ENCODE measurements at regions not wholly inside any gene's neighbourhood (a gene's known extent, or its start where the extent isn't known, plus 50 kb on each side); places are given as distances from the start of the nearest gene placed in this dataset.
"Not testable (repeated sequence)": the region's sequence is repeated elsewhere in the genome, so short reads cannot be mapped to it uniquely, and the experiment has no call there.

- DNase-seq (ENCODE audit: low spot score) (no peak), FAIRE-seq (no peak)
Observed at GRCh38 chr5:167389537-167389936, 901.9 kb upstream of the WWC1 start.

- not testable (repeated sequence) for FAIRE-seq; DNase-seq (ENCODE audit: low spot score)
Observed at GRCh38 chr5:167391286-167391685, 900.2 kb upstream of the WWC1 start.

GRCh38 chr5:167392240-167392639, 899.2 kb upstream of the WWC1 start:
- no peak for FAIRE-seq
- no peak for DNase-seq (ENCODE audit: low spot score)

- no peak for DNase-seq (ENCODE audit: low spot score)
- FAIRE-seq = no peak
Observed at GRCh38 chr5:167393358-167393757, 898.1 kb upstream of the WWC1 start.

- no peak for FAIRE-seq
Observed at GRCh38 chr5:167402671-167403070, 888.8 kb upstream of the WWC1 start.

GRCh38 chr5:167406513-167406912, 884.9 kb upstream of the WWC1 start:
- DNase-seq (ENCODE audit: low spot score) = no peak
- no peak for FAIRE-seq

More at GRCh38 chr5:167402671-167403070, 888.8 kb upstream of the WWC1 start:
- no peak for DNase-seq (ENCODE audit: low spot score)

GRCh38 chr5:167412556-167412955, 878.9 kb upstream of the WWC1 start:
- no peak for FAIRE-seq
- no peak for DNase-seq (ENCODE audit: low spot score)

GRCh38 chr5:167413506-167413905, 877.9 kb upstream of the WWC1 start:
- DNase-seq (ENCODE audit: low spot score) (no peak), FAIRE-seq (no peak)

- FAIRE-seq (no peak), DNase-seq (ENCODE audit: low spot score) (no peak)
Observed at GRCh38 chr5:167414611-167415010, 876.8 kb upstream of the WWC1 start.

- DNase-seq (ENCODE audit: low spot score) = no peak
Observed at GRCh38 chr5:167415779-167416746, 875.4 kb upstream of the WWC1 start.

GRCh38 chr5:167417662-167418061, 873.8 kb upstream of the WWC1 start:
- no peak for FAIRE-seq
- no peak for DNase-seq (ENCODE audit: low spot score)

More at GRCh38 chr5:167415779-167416746, 875.4 kb upstream of the WWC1 start:
- no peak for FAIRE-seq

GRCh38 chr5:167425161-167425560, 866.3 kb upstream of the WWC1 start:
- DNase-seq (ENCODE audit: low spot score) (no peak), FAIRE-seq (no peak)

GRCh38 chr5:167426501-167426900, 864.9 kb upstream of the WWC1 start:
- FAIRE-seq (no peak), DNase-seq (ENCODE audit: low spot score) (no peak)

GRCh38 chr5:167427641-167428040, 863.8 kb upstream of the WWC1 start:
- DNase-seq (ENCODE audit: low spot score); FAIRE-seq: not testable (repeated sequence)

GRCh38 chr5:167440846-167441245, 850.6 kb upstream of the WWC1 start:
- no peak for DNase-seq (ENCODE audit: low spot score)
- FAIRE-seq = no peak

GRCh38 chr5:167442922-167443321, 848.5 kb upstream of the WWC1 start:
- DNase-seq (ENCODE audit: low spot score) (no peak), FAIRE-seq (no peak)

- FAIRE-seq = no peak
Observed at GRCh38 chr5:167447466-167448375, 843.7 kb upstream of the WWC1 start.

GRCh38 chr5:167448376-167448775, 843.1 kb upstream of the WWC1 start:
- FAIRE-seq (no peak), DNase-seq (ENCODE audit: low spot score) (no peak)

More at GRCh38 chr5:167447466-167448375, 843.7 kb upstream of the WWC1 start:
- DNase-seq (ENCODE audit: low spot score) = no peak

- no peak for DNase-seq (ENCODE audit: low spot score)
- no peak for FAIRE-seq
Observed at GRCh38 chr5:167451076-167451475, 840.4 kb upstream of the WWC1 start.

- DNase-seq (ENCODE audit: low spot score) (no peak), FAIRE-seq (no peak)
Observed at GRCh38 chr5:167452136-167452535, 839.3 kb upstream of the WWC1 start.

- FAIRE-seq (no peak), DNase-seq (ENCODE audit: low spot score) (no peak)
Observed at GRCh38 chr5:167453246-167454030, 838.0 kb upstream of the WWC1 start.

Measured in RCC 7860 (cell line).